H9 (cell line): ENCODE measurements at regions not wholly inside any gene's neighbourhood (a gene's known extent, or its start where the extent isn't known, plus 50 kb on each side); places are given as distances from the start of the nearest gene placed in this dataset.

ENCODE experiments used
- DNase-seq: peaks from one replicate; pipeline ENCODE4 v3.0.0-alpha.2; 2017
- H2AFZ ChIP-seq: one replicate; pipeline ENCODE4 v1.6.1; 2013; ENCODE audit warnings: mild to moderate bottlenecking, low read length, control low read depth, moderate library complexity
- H2AK5ac ChIP-seq: 2 replicates; pipeline ENCODE4 v1.6.1; 2013; ENCODE audit warnings: low read length, control low read depth, mixed read lengths; ENCODE audit not compliant: insufficient read length
- H2BK120ac ChIP-seq: one replicate; pipeline ENCODE4 v1.6.1; 2013; ENCODE audit warnings: low read depth, mild to moderate bottlenecking, low read length, control low read depth, inconsistent platforms; ENCODE audit not compliant: poor library complexity, severe bottlenecking
- H2BK12ac ChIP-seq: 2 replicates; pipeline ENCODE4 v1.6.1; 2013; ENCODE audit warnings: low read length, control low read depth, mixed read lengths, low read depth; ENCODE audit not compliant: insufficient read length
- H2BK15ac ChIP-seq: 2 replicates; pipeline ENCODE4 v1.6.1; 2013; ENCODE audit warnings: low read depth, low read length, control low read depth
- H2BK20ac ChIP-seq: one replicate; pipeline ENCODE4 v1.6.1; 2013; ENCODE audit warnings: low read depth, mild to moderate bottlenecking, low read length, control low read depth, inconsistent platforms; ENCODE audit not compliant: poor library complexity, severe bottlenecking
- H2BK5ac ChIP-seq: 2 replicates; pipeline ENCODE4 v1.6.1; 2013; ENCODE audit warnings: low read length, control low read depth, mixed read lengths; ENCODE audit not compliant: insufficient read length
- H3K14ac ChIP-seq: 2 replicates; pipeline ENCODE4 v1.6.1; 2013; ENCODE audit warnings: low read length, control low read depth; ENCODE audit not compliant: insufficient read depth
- H3K18ac ChIP-seq: 2 replicates; pipeline ENCODE4 v1.6.1; 2013; ENCODE audit warnings: low read depth, mild to moderate bottlenecking, mixed read lengths, low read length, control low read depth; ENCODE audit not compliant: insufficient read length
- H3K23ac ChIP-seq: 2 replicates; pipeline ENCODE4 v1.6.1; 2013; ENCODE audit warnings: low read length, control low read depth, mixed read lengths, low read depth; ENCODE audit not compliant: insufficient read length
- H3K23me2 ChIP-seq: 2 replicates; pipeline ENCODE4 v1.6.1; 2013; ENCODE audit warnings: low read depth, mild to moderate bottlenecking, mixed read lengths, low read length, control low read depth; ENCODE audit not compliant: insufficient read length, poor library complexity, severe bottlenecking
- H3K27ac ChIP-seq: 2 replicates; pipeline ENCODE4 v1.5.1; 2013; ENCODE audit warnings: low read length, control low read depth, mixed read lengths, low read depth; ENCODE audit not compliant: insufficient read length
- H3K27me3 ChIP-seq: 2 replicates; pipeline ENCODE4 v1.6.1; 2013; ENCODE audit warnings: low read length, control low read depth, inconsistent platforms; ENCODE audit not compliant: insufficient read depth
- H3K4ac ChIP-seq: 2 replicates; pipeline ENCODE4 v1.6.1; 2013; ENCODE audit warnings: low read depth, mild to moderate bottlenecking, control low read depth, inconsistent platforms, low read length, moderate library complexity
- H3K4me1 ChIP-seq: 2 replicates; pipeline ENCODE4 v1.6.1; 2013; ENCODE audit warnings: low read length, control low read depth, inconsistent platforms; ENCODE audit not compliant: insufficient read depth
- H3K4me2 ChIP-seq: 2 replicates; pipeline ENCODE4 v1.6.1; 2013; ENCODE audit warnings: low read length, control low read depth, mixed read lengths; ENCODE audit not compliant: insufficient read length, insufficient read depth
- H3K56ac ChIP-seq: 2 replicates; pipeline ENCODE4 v1.6.1; 2013; ENCODE audit warnings: low read depth, mild to moderate bottlenecking, mixed read lengths, low read length, control low read depth; ENCODE audit not compliant: insufficient read length
- H3K79me1 ChIP-seq: 2 replicates; pipeline ENCODE4 v1.6.1; 2013; ENCODE audit warnings: low read depth, mild to moderate bottlenecking, moderate library complexity, low read length, control low read depth, inconsistent platforms; ENCODE audit not compliant: insufficient read depth, poor library complexity, severe bottlenecking
- H3K79me2 ChIP-seq: 2 replicates; pipeline ENCODE4 v1.6.1; 2013; ENCODE audit warnings: low read length, control low read depth, inconsistent platforms; ENCODE audit not compliant: insufficient read depth
- H3K9ac ChIP-seq: 2 replicates; pipeline ENCODE4 v1.6.1; 2013; ENCODE audit warnings: low read length, control low read depth, mixed read lengths; ENCODE audit not compliant: insufficient read length; ENCODE audit errors: extremely low read depth
- H3K9me3 ChIP-seq: one replicate; pipeline ENCODE4 v1.6.1; 2013; ENCODE audit warnings: low read depth, low read length, inconsistent platforms; ENCODE audit not compliant: control insufficient read depth
- H3T11ph ChIP-seq: one replicate; pipeline ENCODE4 v1.6.1; 2013; ENCODE audit warnings: mild to moderate bottlenecking, low read length, control low read depth, inconsistent platforms
- H4K20me1 ChIP-seq: one replicate; pipeline ENCODE4 v1.6.1; 2013; ENCODE audit not compliant: control insufficient read depth, insufficient read length, insufficient read depth
- H4K5ac ChIP-seq: 2 replicates; pipeline ENCODE4 v1.6.1; 2013; ENCODE audit warnings: low read depth, mild to moderate bottlenecking, mixed read lengths, low read length, control low read depth; ENCODE audit not compliant: insufficient read length
- H4K8ac ChIP-seq: replicated peaks from 2 replicates; pipeline ENCODE4 v1.6.1; 2013; ENCODE audit warnings: low read length, control low read depth, mixed read lengths, low read depth; ENCODE audit not compliant: insufficient read length
- H4K91ac ChIP-seq: 2 replicates; pipeline ENCODE4 v1.6.1; 2013; ENCODE audit warnings: low read depth, mild to moderate bottlenecking, moderate library complexity, mixed read lengths, low read length, control low read depth; ENCODE audit not compliant: insufficient read length
- H3K27ac Mint-ChIP-seq, 3 experiments: 2 replicates in 2 of 3; 3 replicates in 1 of 3; pipeline ENCODE4 v1.8.0; 2020 to 2021; ENCODE audit warnings: mixed read lengths in 3 of 3, mild to moderate bottlenecking in 1 of 3, moderate library complexity in 1 of 3
- H3K27me3 Mint-ChIP-seq: 2 replicates; pipeline ENCODE4 v1.8.0; 2021; ENCODE audit warnings: low read depth, mild to moderate bottlenecking, moderate library complexity, mixed read lengths
- H3K36me3 Mint-ChIP-seq, 3 experiments: 2 replicates in 2 of 3; 3 replicates in 1 of 3; pipeline ENCODE4 v1.8.0; 2020 to 2021; ENCODE audit warnings: low read depth in 3 of 3, mixed read lengths in 3 of 3; ENCODE audit not compliant: insufficient read depth in 1 of 3
- H3K4me1 Mint-ChIP-seq, 2 experiments: 2 replicates each; pipeline ENCODE4 v1.8.0; 2020; ENCODE audit warnings: mixed read lengths in 2 of 2
- H3K4me3 Mint-ChIP-seq, 2 experiments: 2 replicates in 1 of 2; 3 replicates in 1 of 2; pipeline ENCODE4 v1.8.0; 2020 to 2021; ENCODE audit warnings: mild to moderate bottlenecking in 2 of 2, mixed read lengths in 2 of 2, moderate library complexity in 1 of 2
- H3K9me3 Mint-ChIP-seq, 2 experiments: 2 replicates in 1 of 2; 3 replicates in 1 of 2; pipeline ENCODE4 v1.8.0; 2020; ENCODE audit warnings: mild to moderate bottlenecking in 2 of 2, mixed read lengths in 2 of 2, moderate library complexity in 1 of 2
- WGBS: extraction: QIAGEN DNeasy Blood & Tissue Kit; methylation state at CpG from one replicate; pipeline ENCODE4 v1.1.7; 2013; ENCODE audit warnings: missing lambda C conversion rate, low lambda C conversion rate, mixed read lengths; ENCODE audit not compliant: insufficient read length; ENCODE audit errors: extremely low coverage; 5-methylcytosine and 5-hydroxymethylcytosine counted together
- TF ChIP-seq, protein P1 (sequence below): fragments of 200-600 bp; sonication (generic); conservative IDR thresholded peaks from 3 replicates; pipeline ENCODE4 v1.8.0; 2021; ENCODE audit warnings: antibody characterized with exemption, mild to moderate bottlenecking

DNA sequence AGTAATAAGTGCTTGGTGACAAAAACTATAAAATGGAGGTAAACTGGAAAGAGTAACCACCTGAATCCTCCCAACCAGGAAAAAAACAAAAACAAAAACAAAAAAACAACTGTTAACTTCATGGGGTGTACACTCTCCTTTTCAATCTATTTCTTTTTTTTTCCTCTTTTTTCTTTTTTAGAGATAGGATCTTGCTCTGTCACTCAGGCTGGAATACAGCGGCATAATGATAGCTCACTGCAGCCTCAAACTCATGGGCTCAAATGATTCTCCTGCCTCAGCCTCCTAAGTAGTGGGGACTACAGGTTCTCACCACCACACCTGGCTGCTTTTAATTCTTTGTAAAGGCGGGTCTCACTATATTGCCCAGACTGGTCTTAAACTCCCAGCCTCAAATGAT, 76.8 kb downstream of the PHLDA1 start:
- peak overlapping the region in 2 of 3 experiments; percentile 25 to 78; a peak in 3 of 7 replicates for H3K27ac Mint-ChIP-seq
- no peak overlapping the region for H3K9ac ChIP-seq

More for the DNA sequence above, 76.8 kb downstream of the PHLDA1 start:
- Histone ChIP-seq H3K4me1 (peaks cover 9% of the 10 kb centered on the region; the same call in 1 of the 2 replicates), H2BK12ac (no peak overlapping the region), H3K23me2 (no peaks in the 10 kb centered on the region), H3K18ac (no peak overlapping the region), H3K4me2 (no peak overlapping the region), H3K9me3 (no peaks in the 10 kb centered on the region), H3K56ac (no peak overlapping the region), H3K27me3 (no peaks in the 10 kb centered on the region), H3T11ph (no peak overlapping the region), H3K79me1 (no peaks in the 10 kb centered on the region), H2AFZ (no peak overlapping the region), H2BK5ac (no peak overlapping the region), H3K4ac (no peak overlapping the region), H3K14ac (no peak overlapping the region), H2BK20ac (no peak overlapping the region), H2BK15ac (no peak overlapping the region), H3K79me2 (no peaks in the 10 kb centered on the region), H4K20me1 (no peaks in the 10 kb centered on the region), H3K27ac (no peak overlapping the region), H4K91ac (no peak overlapping the region), H4K5ac (no peak overlapping the region), H3K23ac (no peak overlapping the region), H4K8ac (no peak overlapping the region), H2AK5ac (no peak overlapping the region), H2BK120ac (no peak overlapping the region)
- Mint-ChIP-seq H3K4me3 (no peak overlapping the region), H3K36me3 (no peaks in the 10 kb centered on the region; a peak in 1 of 7 replicates), H3K27me3 (no peaks in the 10 kb centered on the region), H3K9me3 (no peaks in the 10 kb centered on the region), H3K4me1 (peaks cover 62 to 68% of the 10 kb centered on the region in 2 experiments)
- TF ChIP-seq, protein P1, sequence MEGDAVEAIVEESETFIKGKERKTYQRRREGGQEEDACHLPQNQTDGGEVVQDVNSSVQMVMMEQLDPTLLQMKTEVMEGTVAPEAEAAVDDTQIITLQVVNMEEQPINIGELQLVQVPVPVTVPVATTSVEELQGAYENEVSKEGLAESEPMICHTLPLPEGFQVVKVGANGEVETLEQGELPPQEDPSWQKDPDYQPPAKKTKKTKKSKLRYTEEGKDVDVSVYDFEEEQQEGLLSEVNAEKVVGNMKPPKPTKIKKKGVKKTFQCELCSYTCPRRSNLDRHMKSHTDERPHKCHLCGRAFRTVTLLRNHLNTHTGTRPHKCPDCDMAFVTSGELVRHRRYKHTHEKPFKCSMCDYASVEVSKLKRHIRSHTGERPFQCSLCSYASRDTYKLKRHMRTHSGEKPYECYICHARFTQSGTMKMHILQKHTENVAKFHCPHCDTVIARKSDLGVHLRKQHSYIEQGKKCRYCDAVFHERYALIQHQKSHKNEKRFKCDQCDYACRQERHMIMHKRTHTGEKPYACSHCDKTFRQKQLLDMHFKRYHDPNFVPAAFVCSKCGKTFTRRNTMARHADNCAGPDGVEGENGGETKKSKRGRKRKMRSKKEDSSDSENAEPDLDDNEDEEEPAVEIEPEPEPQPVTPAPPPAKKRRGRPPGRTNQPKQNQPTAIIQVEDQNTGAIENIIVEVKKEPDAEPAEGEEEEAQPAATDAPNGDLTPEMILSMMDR = no peak
- DNase-seq = no peak
- WGBS = no CpG with 5 or more reads among the region's 2 CpGs
